DMS53 (cell line): ENCODE measurements at regions not wholly inside any gene's neighbourhood (a gene's known extent, or its start where the extent isn't known, plus 50 kb on each side); places are given as distances from the start of the nearest gene placed in this dataset.

Source experiments
- DNase-seq: peaks from one replicate; lab custom pipeline; 2025; lab: John Stamatoyannopoulos, UW

- DNase-seq = no peak
These were observed 226.8 kb upstream of the GATB start for GRCh38 chr4:151987606-151988005.

GRCh38 chr4:151983854-151984253 lies 223.0 kb upstream of the GATB start:
- no peak for DNase-seq

GRCh38 chr4:151979819-151980218 lies 219.0 kb upstream of the GATB start:
- DNase-seq = no peak

- no peak for DNase-seq
These were observed 207.8 kb upstream of the GATB start for GRCh38 chr4:151968643-151969042.

GRCh38 chr4:151967074-151967473 lies 206.3 kb upstream of the GATB start:
- DNase-seq = no peak

GRCh38 chr4:151962138-151962823 lies 201.5 kb upstream of the GATB start:
- DNase-seq = no peak

- no peak for DNase-seq
These were observed 200.6 kb upstream of the GATB start for GRCh38 chr4:151961456-151961855.

- DNase-seq = no peak
These were observed 199.8 kb upstream of the GATB start for GRCh38 chr4:151960449-151961230.

GRCh38 chr4:151957153-151957552 lies 196.3 kb upstream of the GATB start:
- no peak for DNase-seq

- DNase-seq = no peak
These were observed 195.0 kb upstream of the GATB start for GRCh38 chr4:151955721-151956380.

- DNase-seq = no peak
These were observed 193.1 kb upstream of the GATB start for GRCh38 chr4:151953795-151954372.

- no peak for DNase-seq
These were observed 192.5 kb upstream of the GATB start for GRCh38 chr4:151953312-151953711.

- no peak for DNase-seq
These were observed 192.0 kb upstream of the GATB start for GRCh38 chr4:151952711-151953254.

GRCh38 chr4:151952137-151952536 lies 191.3 kb upstream of the GATB start:
- no peak for DNase-seq

- DNase-seq = no peak
These were observed 190.9 kb upstream of the GATB start for GRCh38 chr4:151951671-151952050.

- no peak for DNase-seq
These were observed 190.3 kb upstream of the GATB start for GRCh38 chr4:151950993-151951670.

GRCh38 chr4:151948351-151949016 lies 187.7 kb upstream of the GATB start:
- no peak for DNase-seq

GRCh38 chr4:151946718-151947117 lies 185.9 kb upstream of the GATB start:
- DNase-seq = no peak

GRCh38 chr4:151942971-151943370 lies 182.2 kb upstream of the GATB start:
- DNase-seq = no peak

- DNase-seq = no peak
These were observed 180.3 kb upstream of the GATB start for GRCh38 chr4:151940926-151941617.

GRCh38 chr4:151940291-151940690 lies 179.5 kb upstream of the GATB start:
- no peak for DNase-seq
